HS-27A (cell line): ENCODE measurements at regions not wholly inside any gene's neighbourhood (a gene's known extent, or its start where the extent isn't known, plus 50 kb on each side); places are given as distances from the start of the nearest gene placed in this dataset.
A peak's percentile ranks its signal among the peaks of the same experiment; 100 is the strongest.
"Not testable (repeated sequence)": the region's sequence is repeated elsewhere in the genome, so short reads cannot be mapped to it uniquely, and the experiment has no call there.

Source experiments
- DNase-seq: peaks from one replicate; pipeline ENCODE4 v3.0.0-alpha.2; 2012; ENCODE audit warnings: low read depth, missing footprints

GRCh38 chr12:86948851-86949250 is 692.7 kb upstream of the MGAT4C start:
- no peak for DNase-seq

- DNase-seq: no peak
Observed at GRCh38 chr12:86945685-86946196, 689.5 kb upstream of the MGAT4C start.

- DNase-seq: not testable (repeated sequence)
Observed at GRCh38 chr12:86944197-86944819, 688.1 kb upstream of the MGAT4C start.

- no peak for DNase-seq
Observed at GRCh38 chr12:86931714-86932113, 675.5 kb upstream of the MGAT4C start.

GRCh38 chr12:86929962-86930361 is 673.8 kb upstream of the MGAT4C start:
- DNase-seq: no peak

GRCh38 chr12:86917121-86917520 is 660.9 kb upstream of the MGAT4C start:
- DNase-seq: no peak

- DNase-seq: peak; percentile 1
Observed at GRCh38 chr12:86914721-86915120, 658.5 kb upstream of the MGAT4C start.

GRCh38 chr12:86911973-86912372 is 655.8 kb upstream of the MGAT4C start:
- no peak for DNase-seq

GRCh38 chr12:86903159-86903558 is 647.0 kb upstream of the MGAT4C start:
- no peak for DNase-seq

GRCh38 chr12:86860776-86861175 is 604.6 kb upstream of the MGAT4C start:
- DNase-seq: no peak

GRCh38 chr12:86852451-86852850 is 596.3 kb upstream of the MGAT4C start:
- DNase-seq: no peak

- no peak for DNase-seq
Observed at GRCh38 chr12:86838711-86839110, 582.5 kb upstream of the MGAT4C start.

- no peak for DNase-seq
Observed at GRCh38 chr12:86838260-86838659, 582.1 kb upstream of the MGAT4C start.

- no peak for DNase-seq
Observed at GRCh38 chr12:86837246-86837645, 581.1 kb upstream of the MGAT4C start.

- no peak for DNase-seq
Observed at GRCh38 chr12:86834217-86834616, 578.0 kb upstream of the MGAT4C start.

- no peak for DNase-seq
Observed at GRCh38 chr12:86827409-86827808, 571.2 kb upstream of the MGAT4C start.

GRCh38 chr12:86826051-86826450 is 569.9 kb upstream of the MGAT4C start:
- peak; percentile 7 for DNase-seq

- DNase-seq: no peak
Observed at GRCh38 chr12:86801439-86801838, 545.2 kb upstream of the MGAT4C start.

- DNase-seq: no peak
Observed at GRCh38 chr12:86799616-86800015, 543.4 kb upstream of the MGAT4C start.

GRCh38 chr12:86796550-86796949 is 540.4 kb upstream of the MGAT4C start:
- DNase-seq: no peak

GRCh38 chr12:86788661-86789060 is 532.5 kb upstream of the MGAT4C start:
- no peak for DNase-seq

GRCh38 chr12:86787419-86787818 is 531.2 kb upstream of the MGAT4C start:
- no peak for DNase-seq

- no peak for DNase-seq
Observed at GRCh38 chr12:86777325-86777724, 521.1 kb upstream of the MGAT4C start.

GRCh38 chr12:86774841-86775388 is 518.7 kb upstream of the MGAT4C start:
- DNase-seq: no peak
